ENCODE measurements at regions not wholly inside any gene's neighbourhood (a gene's known extent, or its start where the extent isn't known, plus 50 kb on each side); places are given as distances from the start of the nearest gene placed in this dataset.

- no peak for TF ChIP-seq CTCF (IDR thresholded peaks at IDR 0.05; ENCODE audit: low read depth, low read length)
- no peak for TF ChIP-seq EZH2phosphoT487 (IDR thresholded peaks at IDR 0.05; ENCODE audit: low read depth)
Measured at GRCh38 chr9:78691542-78691941, 394.6 kb downstream of the PSAT1 start.
